Nephron (organoid): ENCODE measurements at regions not wholly inside any gene's neighbourhood (a gene's known extent, or its start where the extent isn't known, plus 50 kb on each side); places are given as distances from the start of the nearest gene placed in this dataset.
"Not testable (repeated sequence)": the region's sequence is repeated elsewhere in the genome, so short reads cannot be mapped to it uniquely, and the experiment has no call there.

Experiments used
- H3K27ac Mint-ChIP-seq, 3 experiments: 2 replicates each; pipeline ENCODE4 v1.8.0; 2020; ENCODE audit warnings: mixed read lengths in 3 of 3, mild to moderate bottlenecking in 2 of 3, moderate library complexity in 1 of 3
- H3K27me3 Mint-ChIP-seq: 2 replicates; pipeline ENCODE4 v1.8.0; 2021; ENCODE audit warnings: low read depth, mild to moderate bottlenecking, moderate library complexity, mixed read lengths
- H3K36me3 Mint-ChIP-seq: 2 replicates; pipeline ENCODE4 v1.8.0; 2020; ENCODE audit warnings: low read depth, mixed read lengths
- H3K4me1 Mint-ChIP-seq: 2 replicates; pipeline ENCODE4 v1.8.0; 2020; ENCODE audit warnings: mixed read lengths
- H3K4me3 Mint-ChIP-seq, 3 experiments: 2 replicates each; pipeline ENCODE4 v1.8.0; 2020; ENCODE audit warnings: mild to moderate bottlenecking in 3 of 3, mixed read lengths in 3 of 3, moderate library complexity in 2 of 3
- H3K9me3 Mint-ChIP-seq: 2 replicates; pipeline ENCODE4 v1.8.0; 2020; ENCODE audit warnings: mixed read lengths
- TF ChIP-seq, protein P1 (sequence below), 3 experiments: fragments of 200-600 bp; sonication (generic); IDR thresholded peaks; one replicate each; pipeline ENCODE4 v1.5.0; 2021; ENCODE audit warnings: antibody characterized with exemption in 3 of 3; ENCODE audit not compliant: unreplicated experiment in 3 of 3

DNA sequence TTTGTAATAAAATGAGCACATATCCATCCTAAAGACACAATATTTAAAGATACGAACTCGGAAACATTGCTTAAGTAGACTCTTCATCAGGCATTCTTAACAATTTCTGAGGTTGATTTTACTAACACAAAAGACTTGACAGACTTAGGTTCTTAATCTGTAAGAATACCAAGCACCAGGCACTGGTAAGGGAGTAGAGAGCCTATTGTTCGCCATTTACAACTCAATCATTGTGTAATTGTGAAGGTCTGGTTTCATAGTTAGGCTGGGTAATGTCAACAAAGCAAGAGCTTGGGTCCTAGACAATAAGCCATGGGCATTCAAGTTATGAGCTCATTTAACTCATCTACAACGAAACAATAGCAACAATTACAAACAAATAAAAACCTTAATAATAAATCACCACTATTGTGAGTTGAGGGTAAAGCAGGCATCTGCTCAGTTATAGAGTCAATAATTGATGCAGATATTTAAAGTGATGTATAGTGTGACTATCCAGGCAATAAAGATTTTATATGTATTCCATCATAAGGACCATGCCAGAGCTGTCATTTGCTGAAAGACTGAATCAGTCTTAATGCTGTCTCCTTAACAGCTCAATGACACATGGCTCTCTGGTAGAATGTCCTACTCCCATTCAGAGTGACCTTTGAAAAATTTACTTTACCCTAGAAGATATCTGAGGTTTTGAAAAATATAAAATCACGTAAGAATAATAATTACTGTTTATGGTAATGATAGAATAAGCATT, 664.0 kb upstream of the PCDH7 start:
- no peaks in the 10 kb centered on the region for H3K27me3 Mint-ChIP-seq
- H3K9me3 Mint-ChIP-seq = no peaks in the 10 kb centered on the region
- TF ChIP-seq, protein P1, sequence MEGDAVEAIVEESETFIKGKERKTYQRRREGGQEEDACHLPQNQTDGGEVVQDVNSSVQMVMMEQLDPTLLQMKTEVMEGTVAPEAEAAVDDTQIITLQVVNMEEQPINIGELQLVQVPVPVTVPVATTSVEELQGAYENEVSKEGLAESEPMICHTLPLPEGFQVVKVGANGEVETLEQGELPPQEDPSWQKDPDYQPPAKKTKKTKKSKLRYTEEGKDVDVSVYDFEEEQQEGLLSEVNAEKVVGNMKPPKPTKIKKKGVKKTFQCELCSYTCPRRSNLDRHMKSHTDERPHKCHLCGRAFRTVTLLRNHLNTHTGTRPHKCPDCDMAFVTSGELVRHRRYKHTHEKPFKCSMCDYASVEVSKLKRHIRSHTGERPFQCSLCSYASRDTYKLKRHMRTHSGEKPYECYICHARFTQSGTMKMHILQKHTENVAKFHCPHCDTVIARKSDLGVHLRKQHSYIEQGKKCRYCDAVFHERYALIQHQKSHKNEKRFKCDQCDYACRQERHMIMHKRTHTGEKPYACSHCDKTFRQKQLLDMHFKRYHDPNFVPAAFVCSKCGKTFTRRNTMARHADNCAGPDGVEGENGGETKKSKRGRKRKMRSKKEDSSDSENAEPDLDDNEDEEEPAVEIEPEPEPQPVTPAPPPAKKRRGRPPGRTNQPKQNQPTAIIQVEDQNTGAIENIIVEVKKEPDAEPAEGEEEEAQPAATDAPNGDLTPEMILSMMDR (IDR thresholded peaks at IDR 0.05; ENCODE audit: unreplicated experiment in 3 of 3) = no peak
- H3K4me1 Mint-ChIP-seq = no peaks in the 10 kb centered on the region
- no peak overlapping the region for H3K4me3 Mint-ChIP-seq
- no peak overlapping the region for H3K27ac Mint-ChIP-seq
- no peaks in the 10 kb centered on the region for H3K36me3 Mint-ChIP-seq

DNA sequence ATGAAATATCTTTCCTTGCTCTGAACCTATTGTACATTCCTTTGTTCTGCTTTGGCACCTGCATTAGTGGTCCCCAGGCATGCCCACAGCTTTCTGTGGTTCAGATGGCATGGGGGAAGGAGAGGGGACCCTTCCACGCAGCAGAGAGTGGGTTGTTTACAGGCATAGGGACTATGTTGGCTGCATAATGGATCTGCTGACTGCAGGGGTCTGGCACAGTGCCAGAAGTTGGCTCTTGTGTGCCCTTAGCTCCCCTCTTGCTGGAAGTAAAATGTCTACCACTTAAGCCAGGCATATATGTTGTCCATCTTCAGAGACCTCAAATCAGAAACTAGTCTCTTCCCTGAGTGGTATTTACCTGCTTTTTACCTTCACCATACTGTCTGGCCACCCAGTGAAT, 651.9 kb upstream of the PCDH7 start:
- Mint-ChIP-seq H3K36me3 (no peaks in the 10 kb centered on the region), H3K4me1 (no peaks in the 10 kb centered on the region), H3K27me3 (no peaks in the 10 kb centered on the region), H3K9me3 (no peaks in the 10 kb centered on the region), H3K4me3 (no peak overlapping the region), H3K27ac (no peak overlapping the region)
- TF ChIP-seq, protein P1 (IDR thresholded peaks at IDR 0.05; ENCODE audit: unreplicated experiment in 3 of 3) = no peak

DNA sequence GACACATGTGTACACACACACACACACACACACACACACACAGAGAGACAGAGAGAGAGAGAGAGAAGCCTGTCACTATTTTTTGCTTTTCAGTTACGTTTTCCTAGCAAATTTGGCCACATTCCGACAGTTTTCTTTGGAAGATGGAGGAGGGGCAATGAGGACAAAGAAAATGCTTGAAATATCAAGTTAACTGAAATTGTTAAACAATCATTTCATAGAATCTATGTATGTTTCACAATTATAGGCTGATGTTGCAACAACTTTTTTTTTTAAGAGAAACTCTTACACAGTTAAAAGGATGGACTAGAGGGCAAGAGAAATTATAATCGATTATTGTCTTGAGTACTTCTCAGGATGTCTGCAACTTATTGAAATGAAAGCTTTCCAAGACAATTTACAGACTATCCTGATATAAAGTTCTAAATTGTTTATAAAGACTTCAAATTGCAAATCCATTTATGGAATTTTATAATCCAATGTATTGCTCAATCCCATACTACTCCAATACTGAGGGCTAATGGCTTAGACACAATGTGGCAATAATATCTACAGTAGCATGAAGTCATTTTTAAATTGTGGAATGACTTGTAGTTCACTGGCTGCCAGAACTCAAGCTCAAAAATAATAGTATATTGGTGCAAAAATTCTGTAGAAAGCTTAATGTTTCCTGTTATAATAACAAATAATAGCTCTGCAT, 647.0 kb upstream of the PCDH7 start:
- Mint-ChIP-seq H3K9me3 (no peaks in the 10 kb centered on the region), H3K27me3 (no peaks in the 10 kb centered on the region), H3K27ac (no peak overlapping the region), H3K4me3 (no peak overlapping the region), H3K36me3 (no peaks in the 10 kb centered on the region), H3K4me1 (no peaks in the 10 kb centered on the region)
- TF ChIP-seq, protein P1 (IDR thresholded peaks at IDR 0.05; ENCODE audit: unreplicated experiment in 3 of 3) = no peak

DNA sequence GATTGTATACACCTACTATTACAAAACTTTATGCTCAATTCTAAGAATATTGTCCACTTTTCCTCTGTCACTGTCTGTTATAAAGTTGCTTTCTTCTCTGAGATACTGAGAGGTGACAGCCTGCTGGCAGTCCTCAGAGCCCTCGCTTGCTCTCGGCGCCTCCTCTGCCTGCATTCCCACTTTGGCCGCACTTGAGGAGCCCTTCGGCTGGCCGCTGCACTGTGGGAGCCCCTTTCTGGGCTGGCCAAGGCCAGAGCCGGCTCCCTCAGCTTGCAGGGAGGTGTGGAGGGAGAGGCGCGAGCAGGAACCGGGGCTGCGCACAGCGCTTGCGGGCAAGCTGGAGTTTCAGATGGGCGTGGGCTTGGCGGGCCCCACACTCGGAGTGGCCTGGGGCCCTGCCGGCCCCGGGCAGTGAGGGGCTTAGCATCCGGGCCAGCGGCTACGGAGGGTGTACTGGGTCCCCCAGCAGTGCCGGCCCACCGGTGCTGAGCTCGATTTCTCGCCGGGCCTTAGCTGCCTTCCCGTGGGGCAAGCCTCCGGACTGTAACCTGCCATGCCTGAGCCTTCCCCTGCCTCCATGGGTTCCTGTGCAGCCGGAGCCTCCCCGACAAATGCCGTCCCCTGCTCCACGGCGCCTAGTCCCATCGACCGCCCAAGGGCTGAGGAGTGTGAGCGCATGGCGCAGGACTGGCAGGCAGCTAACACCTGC, 627.6 kb upstream of the PCDH7 start:
- H3K9me3 Mint-ChIP-seq, H3K4me1 Mint-ChIP-seq, H3K36me3 Mint-ChIP-seq, H3K27me3 Mint-ChIP-seq, H3K27ac Mint-ChIP-seq, H3K4me3 Mint-ChIP-seq: not testable (repeated sequence)

DNA sequence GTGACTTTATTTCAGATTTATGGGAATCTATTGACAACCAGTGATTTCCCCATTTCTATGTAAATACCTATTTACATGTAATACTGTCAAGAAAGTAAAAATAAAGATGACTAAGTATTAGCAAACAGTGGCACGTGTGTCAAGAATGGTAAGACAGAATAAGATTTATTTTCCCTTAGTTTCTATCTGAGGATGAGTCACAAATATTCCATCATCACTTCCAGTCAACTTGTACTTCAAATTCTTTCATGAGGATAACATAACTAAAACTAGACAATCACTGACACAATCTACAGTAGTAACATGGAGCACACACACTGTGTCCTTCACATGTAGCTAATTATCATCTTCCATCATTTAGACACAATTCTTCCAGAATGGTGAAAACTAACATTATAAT, 625.3 kb upstream of the PCDH7 start:
- H3K4me1 Mint-ChIP-seq = no peaks in the 10 kb centered on the region
- no peaks in the 10 kb centered on the region for H3K27me3 Mint-ChIP-seq
- H3K36me3 Mint-ChIP-seq = no peaks in the 10 kb centered on the region
- H3K27ac Mint-ChIP-seq = no peak overlapping the region
- TF ChIP-seq, protein P1 (IDR thresholded peaks at IDR 0.05; ENCODE audit: unreplicated experiment in 3 of 3) = no peak
- peaks cover 4% of the 10 kb centered on the region for H3K9me3 Mint-ChIP-seq
- no peak overlapping the region for H3K4me3 Mint-ChIP-seq

DNA sequence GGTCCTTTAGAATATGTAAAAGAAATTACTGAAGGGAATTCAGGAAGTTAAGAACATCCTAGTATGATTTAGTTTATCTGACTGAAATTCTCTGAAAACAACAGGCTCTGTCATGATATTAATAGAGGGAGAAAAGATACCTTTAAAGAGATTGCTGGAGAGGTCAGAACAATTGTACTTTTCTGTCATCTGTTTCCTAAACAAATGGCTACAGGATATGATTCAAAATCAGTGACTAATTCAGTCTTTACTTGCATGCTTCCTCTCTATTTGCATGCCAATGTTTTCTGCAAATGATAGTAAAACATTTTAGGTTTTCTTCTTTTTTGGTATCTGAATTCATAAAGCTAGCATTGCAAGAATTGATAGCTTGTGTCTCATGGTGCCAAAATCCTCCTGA, 616.7 kb upstream of the PCDH7 start:
- Mint-ChIP-seq H3K4me1 (no peaks in the 10 kb centered on the region), H3K4me3 (no peak overlapping the region), H3K27me3 (peaks cover 3% of the 10 kb centered on the region)

More for the DNA sequence above, 616.7 kb upstream of the PCDH7 start:
- TF ChIP-seq, protein P1 (IDR thresholded peaks at IDR 0.05; ENCODE audit: unreplicated experiment in 3 of 3) = no peak
- Mint-ChIP-seq H3K9me3 (peaks cover 3% of the 10 kb centered on the region), H3K27ac (no peak overlapping the region), H3K36me3 (no peaks in the 10 kb centered on the region)
